ENCODE measurements at regions not wholly inside any gene's neighbourhood (a gene's known extent, or its start where the extent isn't known, plus 50 kb on each side); places are given as distances from the start of the nearest gene placed in this dataset.
A peak's percentile ranks its signal among the peaks of the same experiment; 100 is the strongest.

DNA sequence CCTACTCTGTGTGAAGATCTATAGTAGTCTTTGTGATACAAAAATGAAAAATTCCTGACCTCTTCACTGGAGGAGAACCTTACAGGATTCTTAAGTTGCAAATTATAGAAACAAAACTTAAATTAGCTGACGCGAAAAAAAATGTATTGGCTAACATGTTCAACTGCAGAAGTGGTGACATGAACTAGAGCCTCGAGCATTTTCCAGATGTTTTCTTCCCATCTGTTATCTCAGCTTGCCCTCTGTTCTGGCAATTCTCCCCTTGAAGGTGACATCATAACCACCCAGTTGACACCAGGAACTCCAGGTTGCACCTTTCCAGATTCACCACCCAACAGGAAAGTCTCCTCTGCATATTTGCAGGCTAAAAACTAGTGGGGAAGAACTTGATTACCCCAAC, 222.4 kb downstream of the KDR start:
- H3K27ac ChIP-seq (ENCODE audit: low read length) = no peak overlapping the region
- H3K79me2 ChIP-seq (ENCODE audit: insufficient read depth, low read length) = no peaks in the 10 kb centered on the region
- no peak overlapping the region for H3K4me3 ChIP-seq (ENCODE audit: low read depth in 1 of 2, low read length in 2 of 2)
- H3K9me3 ChIP-seq (ENCODE audit: insufficient read depth, low read length, severe bottlenecking) = peaks cover 4% of the 10 kb centered on the region
- DNase-seq = no peak
- no peak overlapping the region for H3K9ac ChIP-seq (ENCODE audit: low read depth, low read length)
- no peak overlapping the region for H2AFZ ChIP-seq (ENCODE audit: low read depth, low read length)
- TF ChIP-seq EZH2 (IDR thresholded peaks at IDR 0.05; ENCODE audit: borderline replicate concordance, low read depth, low read length, severe bottlenecking) = no peak
- H3K4me2 ChIP-seq (ENCODE audit: insufficient read depth, low read length) = no peak overlapping the region
- no peaks in the 10 kb centered on the region for H3K36me3 ChIP-seq (ENCODE audit: insufficient read depth, low read length)
- H3K4me1 ChIP-seq (ENCODE audit: insufficient read depth, low read length) = no peaks in the 10 kb centered on the region
- H3K27me3 ChIP-seq (ENCODE audit: insufficient read depth, low read length, poor library complexity) = no peaks in the 10 kb centered on the region
- no peak for ATAC-seq (ENCODE audit: insufficient read depth, low read depth)
- H4K20me1 ChIP-seq (ENCODE audit: insufficient read depth, low read length) = no peaks in the 10 kb centered on the region

DNA sequence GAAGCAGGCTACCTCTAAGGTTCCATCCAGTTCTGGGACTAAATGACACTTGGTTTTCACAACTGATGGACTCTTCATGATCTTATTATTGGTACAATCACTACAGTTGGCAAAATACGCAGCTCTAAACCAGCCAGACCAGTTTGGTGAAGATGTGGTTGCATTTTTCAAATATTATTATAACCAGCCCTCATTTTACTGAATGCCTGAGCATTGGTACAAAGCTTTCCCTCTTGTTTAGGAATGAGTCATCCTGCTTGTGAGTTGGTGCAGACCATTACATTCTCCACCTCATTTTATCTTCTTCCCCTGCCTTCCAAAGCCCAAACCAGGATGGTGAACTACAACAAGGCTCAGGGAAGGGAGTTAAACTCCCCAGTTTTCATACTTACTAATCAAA, 223.1 kb downstream of the KDR start:
- H2AFZ ChIP-seq (ENCODE audit: low read depth, low read length) = no peak overlapping the region
- no peak for TF ChIP-seq EZH2 (IDR thresholded peaks at IDR 0.05; ENCODE audit: borderline replicate concordance, low read depth, low read length, severe bottlenecking)
- TF ChIP-seq, protein P1, sequence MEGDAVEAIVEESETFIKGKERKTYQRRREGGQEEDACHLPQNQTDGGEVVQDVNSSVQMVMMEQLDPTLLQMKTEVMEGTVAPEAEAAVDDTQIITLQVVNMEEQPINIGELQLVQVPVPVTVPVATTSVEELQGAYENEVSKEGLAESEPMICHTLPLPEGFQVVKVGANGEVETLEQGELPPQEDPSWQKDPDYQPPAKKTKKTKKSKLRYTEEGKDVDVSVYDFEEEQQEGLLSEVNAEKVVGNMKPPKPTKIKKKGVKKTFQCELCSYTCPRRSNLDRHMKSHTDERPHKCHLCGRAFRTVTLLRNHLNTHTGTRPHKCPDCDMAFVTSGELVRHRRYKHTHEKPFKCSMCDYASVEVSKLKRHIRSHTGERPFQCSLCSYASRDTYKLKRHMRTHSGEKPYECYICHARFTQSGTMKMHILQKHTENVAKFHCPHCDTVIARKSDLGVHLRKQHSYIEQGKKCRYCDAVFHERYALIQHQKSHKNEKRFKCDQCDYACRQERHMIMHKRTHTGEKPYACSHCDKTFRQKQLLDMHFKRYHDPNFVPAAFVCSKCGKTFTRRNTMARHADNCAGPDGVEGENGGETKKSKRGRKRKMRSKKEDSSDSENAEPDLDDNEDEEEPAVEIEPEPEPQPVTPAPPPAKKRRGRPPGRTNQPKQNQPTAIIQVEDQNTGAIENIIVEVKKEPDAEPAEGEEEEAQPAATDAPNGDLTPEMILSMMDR (IDR thresholded peaks at IDR 0.05; ENCODE audit: borderline replicate concordance, extremely low read depth, low read length, poor library complexity, severe bottlenecking) = no peak
- no peaks in the 10 kb centered on the region for H3K36me3 ChIP-seq (ENCODE audit: insufficient read depth, low read length)
- no peak for DNase-seq
- peaks cover 4% of the 10 kb centered on the region for H3K9me3 ChIP-seq (ENCODE audit: insufficient read depth, low read length, severe bottlenecking)
- no peaks in the 10 kb centered on the region for H3K27me3 ChIP-seq (ENCODE audit: insufficient read depth, low read length, poor library complexity)
- H3K9ac ChIP-seq (ENCODE audit: low read depth, low read length) = no peak overlapping the region
- no peaks in the 10 kb centered on the region for H3K4me1 ChIP-seq (ENCODE audit: insufficient read depth, low read length)
- H3K4me3 ChIP-seq (ENCODE audit: low read depth in 1 of 2, low read length in 2 of 2) = no peak overlapping the region
- no peaks in the 10 kb centered on the region for H3K79me2 ChIP-seq (ENCODE audit: insufficient read depth, low read length)
- no peak overlapping the region for H3K27ac ChIP-seq (ENCODE audit: low read length)
- no peak for ATAC-seq (ENCODE audit: insufficient read depth, low read depth)
- no peaks in the 10 kb centered on the region for H4K20me1 ChIP-seq (ENCODE audit: insufficient read depth, low read length)
- no peak overlapping the region for H3K4me2 ChIP-seq (ENCODE audit: insufficient read depth, low read length)

DNA sequence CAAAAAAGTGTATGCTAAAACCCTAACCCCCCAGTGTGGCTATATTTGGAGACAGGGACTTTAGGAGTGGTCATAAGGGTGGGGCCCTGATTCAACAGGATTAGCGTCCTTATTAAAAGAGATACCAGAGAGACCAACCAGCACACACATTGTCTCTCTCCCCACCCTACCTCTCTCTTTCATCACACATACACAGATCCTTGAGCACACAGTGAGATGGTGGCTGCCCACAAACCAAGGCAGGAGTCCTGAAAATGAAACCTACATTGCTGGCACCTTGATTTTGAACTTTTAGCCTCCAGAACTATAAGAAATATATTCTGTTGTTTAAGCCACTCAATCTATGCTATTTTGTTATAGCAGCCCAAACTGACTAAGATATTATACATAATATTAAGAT, 224.2 kb downstream of the KDR start:
- TF ChIP-seq, protein P1 (IDR thresholded peaks at IDR 0.05; ENCODE audit: borderline replicate concordance, extremely low read depth, low read length, poor library complexity, severe bottlenecking) = no peak
- TF ChIP-seq EZH2 (IDR thresholded peaks at IDR 0.05; ENCODE audit: borderline replicate concordance, low read depth, low read length, severe bottlenecking) = no peak
- DNase-seq = no peak

DNA sequence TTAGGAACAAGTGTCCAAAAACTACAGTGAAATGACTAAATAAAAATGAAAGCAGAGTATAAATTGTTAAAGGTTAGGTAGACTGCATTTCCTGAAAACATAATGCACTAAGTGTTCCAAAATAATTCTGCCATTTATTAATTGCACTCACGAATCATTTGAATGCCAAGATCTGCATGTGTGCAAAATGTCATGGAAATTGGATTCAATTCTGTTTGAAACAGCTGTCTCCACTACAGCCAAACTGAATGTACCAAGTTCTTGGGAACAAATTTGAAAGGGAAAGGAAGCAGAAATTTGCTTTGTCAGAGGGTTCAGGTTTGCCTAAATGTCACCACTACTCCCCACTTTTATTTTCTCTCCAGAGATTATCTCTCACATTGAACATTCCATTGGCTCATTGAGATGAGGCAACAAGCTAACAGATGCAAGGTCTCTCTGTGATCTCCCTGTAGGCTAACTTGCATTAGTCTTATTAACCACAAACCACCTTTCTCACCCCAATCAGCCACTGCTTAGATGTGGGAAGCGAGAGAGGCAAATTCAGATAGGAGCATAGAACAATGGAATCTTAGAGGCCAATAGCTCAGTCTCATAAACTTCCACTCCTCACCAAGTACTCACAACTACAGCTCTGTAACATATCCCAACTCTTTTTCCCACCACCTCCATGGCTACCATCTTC, 226.6 kb downstream of the KDR start:
- no peak overlapping the region for H2AFZ ChIP-seq (ENCODE audit: low read depth, low read length)
- H3K4me2 ChIP-seq (ENCODE audit: insufficient read depth, low read length) = no peak overlapping the region
- no peaks in the 10 kb centered on the region for H3K79me2 ChIP-seq (ENCODE audit: insufficient read depth, low read length)
- H3K4me1 ChIP-seq (ENCODE audit: insufficient read depth, low read length) = no peaks in the 10 kb centered on the region
- no peak overlapping the region for H3K9ac ChIP-seq (ENCODE audit: low read depth, low read length)
- no peaks in the 10 kb centered on the region for H4K20me1 ChIP-seq (ENCODE audit: insufficient read depth, low read length)
- H3K9me3 ChIP-seq (ENCODE audit: insufficient read depth, low read length, severe bottlenecking) = no peaks in the 10 kb centered on the region
- TF ChIP-seq EZH2 (IDR thresholded peaks at IDR 0.05; ENCODE audit: borderline replicate concordance, low read depth, low read length, severe bottlenecking) = no peak
- TF ChIP-seq, protein P1 (IDR thresholded peaks at IDR 0.05; ENCODE audit: borderline replicate concordance, extremely low read depth, low read length, poor library complexity, severe bottlenecking) = no peak
- ATAC-seq (ENCODE audit: insufficient read depth, low read depth) = peak; percentile 72
- DNase-seq = peak; percentile 11
- H3K36me3 ChIP-seq (ENCODE audit: insufficient read depth, low read length) = no peaks in the 10 kb centered on the region
- H3K27ac ChIP-seq (ENCODE audit: low read length) = no peak overlapping the region
- no peaks in the 10 kb centered on the region for H3K27me3 ChIP-seq (ENCODE audit: insufficient read depth, low read length, poor library complexity)
- H3K4me3 ChIP-seq (ENCODE audit: low read depth in 1 of 2, low read length in 2 of 2) = no peak overlapping the region

More for the DNA sequence above, 224.2 kb downstream of the KDR start:
- H4K20me1 ChIP-seq (ENCODE audit: insufficient read depth, low read length) = no peaks in the 10 kb centered on the region
- no peak overlapping the region for H2AFZ ChIP-seq (ENCODE audit: low read depth, low read length)
- no peaks in the 10 kb centered on the region for H3K4me1 ChIP-seq (ENCODE audit: insufficient read depth, low read length)
- no peaks in the 10 kb centered on the region for H3K36me3 ChIP-seq (ENCODE audit: insufficient read depth, low read length)
- H3K9me3 ChIP-seq (ENCODE audit: insufficient read depth, low read length, severe bottlenecking) = peaks cover 4% of the 10 kb centered on the region
- no peak for ATAC-seq (ENCODE audit: insufficient read depth, low read depth)
- no peak overlapping the region for H3K4me3 ChIP-seq (ENCODE audit: low read depth in 1 of 2, low read length in 2 of 2)
- no peak overlapping the region for H3K4me2 ChIP-seq (ENCODE audit: insufficient read depth, low read length)
- H3K27me3 ChIP-seq (ENCODE audit: insufficient read depth, low read length, poor library complexity) = no peaks in the 10 kb centered on the region
- no peaks in the 10 kb centered on the region for H3K79me2 ChIP-seq (ENCODE audit: insufficient read depth, low read length)
- H3K9ac ChIP-seq (ENCODE audit: low read depth, low read length) = no peak overlapping the region
- no peak overlapping the region for H3K27ac ChIP-seq (ENCODE audit: low read length)
